ENCODE measurements at regions not wholly inside any gene's neighbourhood (a gene's known extent, or its start where the extent isn't known, plus 50 kb on each side); places are given as distances from the start of the nearest gene placed in this dataset.

- TF ChIP-seq EZH2phosphoT487 (conservative IDR thresholded peaks at IDR 0.05; ENCODE audit: low read length) (no peak), CTCF (IDR thresholded peaks at IDR 0.05; ENCODE audit: insufficient read depth, low read length, poor library complexity, severe bottlenecking) (no peak)
These were observed 264.9 kb upstream of the PLXNA2 start for GRCh38 chr1:208509072-208509471.

Data from SU-DHL-6 (cell line).